Right lobe of liver (tissue), 6 donors: ENCODE measurements at regions not wholly inside any gene's neighbourhood (a gene's known extent, or its start where the extent isn't known, plus 50 kb on each side); places are given as distances from the start of the nearest gene placed in this dataset.

Source experiments
- ATAC-seq, 4 donors: fragments of 200-7000 bp; cut with Tn5 transposase; one replicate each; pipeline ENCODE4 v1.9.1; 2020; ENCODE audit warnings: mild to moderate bottlenecking in 4 of 4, moderate library complexity in 4 of 4
- DNase-seq, 3 donors: peaks; one replicate each; pipeline ENCODE4 v3.0.0-alpha.2; 2020
- H3K27ac ChIP-seq, 3 donors: fragments of 200-600 bp; one replicate each; pipeline ENCODE4 v1.8.0; 2022
- H3K27me3 ChIP-seq, 2 donors: fragments of 200-600 bp; one replicate each; pipeline ENCODE4 v1.8.0; 2022
- H3K36me3 ChIP-seq, 4 donors: fragments of 200-600 bp; sonication (generic) in 1 of 4; one replicate each; pipeline versions ENCODE4 v1.5.1 to v1.8.0; 2017 to 2022; ENCODE audit warnings: control low read depth in 1 of 4
- H3K4me1 ChIP-seq, 4 donors: fragments of 200-600 bp; sonication (generic) in 1 of 4; one replicate each; pipeline versions ENCODE4 v1.5.1 to v1.8.0; 2017 to 2022; ENCODE audit warnings: control low read depth in 1 of 4
- H3K4me3 ChIP-seq, 3 donors: fragments of 200-600 bp; one replicate each; pipeline ENCODE4 v1.8.0; 2022
- H3K9me3 ChIP-seq, 4 donors: fragments of 200-600 bp; sonication (generic) in 1 of 4; one replicate each; pipeline versions ENCODE4 v1.5.1 to v1.8.0; 2017 to 2022; ENCODE audit warnings: control low read depth in 1 of 4
- POLR2A ChIP-seq: fragments of 450-650 bp; IDR thresholded peaks from one replicate; pipeline ENCODE4 v1.6.1; 2017; ENCODE audit warnings: antibody characterized with exemption, mild to moderate bottlenecking
- WGBS: methylation state at CpG from one replicate; pipeline ENCODE4 v1.1.6; 2018; ENCODE audit warnings: low coverage, low lambda C conversion rate; ENCODE audit not compliant: insufficient coverage; ENCODE audit errors: missing lambda C conversion rate; 5-methylcytosine and 5-hydroxymethylcytosine counted together
- intact Hi-C, 2 donors: fragments of 100-400 bp; cut with DNase I; formaldehyde crosslinking; loops; one replicate each; pipeline versions ENCODE4 v1.11.2 to v1.14.1; 2022
- TF ChIP-seq, protein P1 (sequence below), 4 donors: fragments of 200-600 bp in 3 of 4; fragments of 450-650 bp in 1 of 4; IDR thresholded peaks; one replicate each; pipeline versions ENCODE4 v1.5.1 to v1.8.0; 2016 to 2022; ENCODE audit warnings: antibody characterized with exemption in 4 of 4, mild to moderate bottlenecking in 2 of 4
- donor health status: DM: no; HTN: yes; CAD: no.
- donor health status: DM: no; HTN: no; CAD: no.
- donor health status: DM: no; HTN: no; CAD: no.
- donor health status: DM: no; HTN: yes; CAD: no.
- donor health status: DM: no; HTN: yes; CAD: no.

DNA sequence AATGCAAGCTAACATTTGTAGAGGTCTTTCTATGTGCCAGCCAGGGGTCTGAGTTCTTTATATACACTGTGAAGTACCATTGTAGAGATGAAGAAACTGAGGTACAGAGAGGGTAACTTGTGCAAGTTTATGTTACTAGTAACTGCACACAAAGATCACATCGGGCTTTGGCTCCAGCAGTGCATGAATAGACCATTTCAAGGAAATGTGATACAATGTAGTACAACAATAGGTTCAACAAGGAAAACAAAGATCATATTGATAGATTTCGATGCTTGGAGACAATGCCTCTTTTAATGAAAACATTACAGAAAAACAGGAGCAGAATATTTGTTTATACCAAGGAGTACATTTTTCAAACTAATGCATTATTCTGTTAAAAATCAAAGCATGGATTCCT, 115.3 kb downstream of the POLR2M start:
- no peak for ATAC-seq
- Histone ChIP-seq H3K27ac (no peak overlapping the region), H3K4me3 (no peak overlapping the region), H3K36me3 (no peaks in the 10 kb centered on the region), H3K4me1 (no peaks in the 10 kb centered on the region), H3K27me3 (no peaks in the 10 kb centered on the region), H3K9me3 (no peaks in the 10 kb centered on the region)
- no peak for DNase-seq
- TF ChIP-seq, protein P1, sequence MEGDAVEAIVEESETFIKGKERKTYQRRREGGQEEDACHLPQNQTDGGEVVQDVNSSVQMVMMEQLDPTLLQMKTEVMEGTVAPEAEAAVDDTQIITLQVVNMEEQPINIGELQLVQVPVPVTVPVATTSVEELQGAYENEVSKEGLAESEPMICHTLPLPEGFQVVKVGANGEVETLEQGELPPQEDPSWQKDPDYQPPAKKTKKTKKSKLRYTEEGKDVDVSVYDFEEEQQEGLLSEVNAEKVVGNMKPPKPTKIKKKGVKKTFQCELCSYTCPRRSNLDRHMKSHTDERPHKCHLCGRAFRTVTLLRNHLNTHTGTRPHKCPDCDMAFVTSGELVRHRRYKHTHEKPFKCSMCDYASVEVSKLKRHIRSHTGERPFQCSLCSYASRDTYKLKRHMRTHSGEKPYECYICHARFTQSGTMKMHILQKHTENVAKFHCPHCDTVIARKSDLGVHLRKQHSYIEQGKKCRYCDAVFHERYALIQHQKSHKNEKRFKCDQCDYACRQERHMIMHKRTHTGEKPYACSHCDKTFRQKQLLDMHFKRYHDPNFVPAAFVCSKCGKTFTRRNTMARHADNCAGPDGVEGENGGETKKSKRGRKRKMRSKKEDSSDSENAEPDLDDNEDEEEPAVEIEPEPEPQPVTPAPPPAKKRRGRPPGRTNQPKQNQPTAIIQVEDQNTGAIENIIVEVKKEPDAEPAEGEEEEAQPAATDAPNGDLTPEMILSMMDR (IDR thresholded peaks at IDR 0.05), result no peak
- no peak for TF ChIP-seq POLR2A
- 71% methylated on average over 2 of the region's 2 CpGs for WGBS
- intact Hi-C loops, result no loop called here

DNA sequence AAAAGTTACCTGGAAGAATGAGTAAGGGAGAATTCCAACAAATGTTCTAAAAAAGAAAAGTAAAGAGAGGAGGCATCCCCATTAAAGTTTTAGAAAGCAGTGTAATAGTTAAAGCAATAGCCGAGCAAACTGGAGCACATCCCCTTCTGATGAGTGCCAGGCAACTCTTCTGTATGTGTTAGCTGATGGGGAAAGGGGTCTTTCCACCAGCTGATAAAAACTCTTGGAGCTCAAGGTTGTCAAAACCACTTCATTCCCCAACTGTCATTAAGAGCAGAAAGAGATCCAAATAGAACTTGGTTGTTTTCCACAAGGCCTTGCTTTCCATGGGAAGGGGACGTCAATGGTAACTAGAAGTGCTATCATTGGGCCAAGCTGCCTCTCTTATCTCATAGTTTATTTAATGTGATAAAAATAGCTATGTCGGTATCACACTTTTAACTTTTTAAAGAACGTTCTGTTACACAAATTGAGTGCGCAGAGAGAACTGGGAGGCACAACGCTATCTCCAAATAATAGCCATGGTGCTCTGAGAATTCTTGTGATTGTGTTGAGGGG, 116.9 kb downstream of the POLR2M start:
- Histone ChIP-seq H3K27me3 (no peaks in the 10 kb centered on the region), H3K9me3 (no peaks in the 10 kb centered on the region), H3K27ac (no peak overlapping the region), H3K4me3 (no peak overlapping the region), H3K4me1 (no peaks in the 10 kb centered on the region), H3K36me3 (no peaks in the 10 kb centered on the region)
- no peak for ATAC-seq
- 65% methylated on average over 6 of the region's 6 CpGs for WGBS
- intact Hi-C loops, result no loop called here
- TF ChIP-seq, protein P1 (IDR thresholded peaks at IDR 0.05), result no peak
- no peak for TF ChIP-seq POLR2A
- DNase-seq, result no peak

DNA sequence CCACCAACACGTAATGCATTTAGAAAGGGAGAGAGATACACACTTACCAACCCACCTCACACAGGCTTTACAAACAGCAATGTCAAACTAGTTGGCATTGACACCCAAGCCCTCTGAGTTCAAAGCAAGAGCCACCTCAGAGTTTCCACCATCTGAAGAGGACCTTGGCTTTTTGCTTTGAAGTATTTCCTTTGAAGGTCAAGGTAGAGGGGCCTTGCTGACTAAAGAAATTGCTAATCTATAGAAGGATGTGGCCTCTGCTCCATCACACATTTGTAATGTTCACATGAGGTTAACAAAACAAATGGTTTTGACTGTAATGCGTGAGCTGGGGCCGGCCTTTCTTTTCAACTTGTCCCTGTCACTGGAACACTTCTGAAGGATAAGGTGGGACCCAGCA, 117.7 kb downstream of the POLR2M start:
- ATAC-seq (no peak), DNase-seq (no peak)
- H3K27me3 ChIP-seq, result no peaks in the 10 kb centered on the region
- H3K9me3 ChIP-seq, result no peaks in the 10 kb centered on the region
- H3K4me1 ChIP-seq, result no peaks in the 10 kb centered on the region
- WGBS, result 59% methylated on average over 3 of the region's 3 CpGs
- H3K27ac ChIP-seq, result no peak overlapping the region
- TF ChIP-seq, protein P1 (IDR thresholded peaks at IDR 0.05), result no peak
- TF ChIP-seq POLR2A, result no peak
- no peaks in the 10 kb centered on the region for H3K36me3 ChIP-seq
- intact Hi-C loops, result no loop called here
- H3K4me3 ChIP-seq, result no peak overlapping the region

DNA sequence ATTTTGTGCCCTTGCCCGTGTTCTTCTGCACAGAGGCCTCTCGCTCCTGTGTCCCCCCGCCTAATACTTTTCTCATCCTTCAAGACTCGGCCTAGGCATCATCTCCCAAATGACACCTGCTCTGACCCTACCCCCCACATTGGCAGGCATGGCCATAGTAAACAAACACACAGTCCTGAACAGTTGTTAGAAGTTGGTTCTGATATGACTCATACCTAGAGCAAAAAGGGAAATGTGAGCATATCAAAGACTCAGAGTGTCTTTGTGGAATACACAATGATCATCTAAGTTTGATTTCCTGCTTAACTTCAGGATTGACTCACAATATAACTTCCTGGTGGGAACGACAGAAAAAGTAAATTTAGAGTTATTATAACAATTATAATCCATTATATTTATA, 120.5 kb downstream of the POLR2M start:
- WGBS, result 70% methylated on average over 5 of the region's 5 CpGs

More for the DNA sequence above, 120.5 kb downstream of the POLR2M start:
- DNase-seq (no peak), ATAC-seq (no peak)
- Histone ChIP-seq H3K4me3 (no peak overlapping the region), H3K4me1 (no peaks in the 10 kb centered on the region), H3K36me3 (no peaks in the 10 kb centered on the region), H3K27ac (no peak overlapping the region), H3K27me3 (no peaks in the 10 kb centered on the region), H3K9me3 (no peaks in the 10 kb centered on the region)
- intact Hi-C loops, result no loop called here
- TF ChIP-seq, protein P1 (IDR thresholded peaks at IDR 0.05), result no peak
- TF ChIP-seq POLR2A, result no peak
